Omental fat pad (tissue), 3 donors: ENCODE measurements at regions not wholly inside any gene's neighbourhood (a gene's known extent, or its start where the extent isn't known, plus 50 kb on each side); places are given as distances from the start of the nearest gene placed in this dataset.

Source experiments
- ATAC-seq: fragments of 150-250 bp; one replicate; pipeline ENCODE4 v1.9.1; 2016; ENCODE audit warnings: mild to moderate bottlenecking, moderate library complexity; ENCODE audit not compliant: low FRiP score
- DNase-seq: peaks from one replicate; pipeline ENCODE4 v3.0.0-alpha.2; 2019; ENCODE audit warnings: low spot score
- TF ChIP-seq, protein P1 (sequence below), 3 donors: fragments of 450-650 bp; IDR thresholded peaks; one replicate each; pipeline ENCODE4 v1.5.1; 2016 to 2017; ENCODE audit warnings: antibody characterized with exemption in 3 of 3, mild to moderate bottlenecking in 3 of 3, moderate library complexity in 2 of 3

DNA sequence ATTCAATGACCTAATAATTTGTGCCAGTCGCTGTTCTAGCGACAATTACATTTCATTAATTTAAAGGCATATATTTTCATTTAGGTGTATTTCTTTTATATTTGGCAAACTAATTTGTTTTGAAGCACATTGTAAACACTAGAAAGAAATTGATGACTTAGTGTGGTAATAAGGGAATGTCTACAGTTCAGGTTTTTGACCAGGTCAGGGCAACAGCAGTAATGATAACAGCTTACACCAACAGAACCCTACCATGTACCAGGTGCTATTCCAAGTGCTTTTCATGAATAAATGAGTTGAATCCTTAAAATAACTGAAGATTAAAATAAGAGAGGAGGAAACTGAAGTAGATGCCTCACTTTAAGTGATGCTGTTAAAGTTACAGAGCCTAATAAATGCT lies 85.4 kb upstream of the SLC38A2 start:
- TF ChIP-seq, protein P1, sequence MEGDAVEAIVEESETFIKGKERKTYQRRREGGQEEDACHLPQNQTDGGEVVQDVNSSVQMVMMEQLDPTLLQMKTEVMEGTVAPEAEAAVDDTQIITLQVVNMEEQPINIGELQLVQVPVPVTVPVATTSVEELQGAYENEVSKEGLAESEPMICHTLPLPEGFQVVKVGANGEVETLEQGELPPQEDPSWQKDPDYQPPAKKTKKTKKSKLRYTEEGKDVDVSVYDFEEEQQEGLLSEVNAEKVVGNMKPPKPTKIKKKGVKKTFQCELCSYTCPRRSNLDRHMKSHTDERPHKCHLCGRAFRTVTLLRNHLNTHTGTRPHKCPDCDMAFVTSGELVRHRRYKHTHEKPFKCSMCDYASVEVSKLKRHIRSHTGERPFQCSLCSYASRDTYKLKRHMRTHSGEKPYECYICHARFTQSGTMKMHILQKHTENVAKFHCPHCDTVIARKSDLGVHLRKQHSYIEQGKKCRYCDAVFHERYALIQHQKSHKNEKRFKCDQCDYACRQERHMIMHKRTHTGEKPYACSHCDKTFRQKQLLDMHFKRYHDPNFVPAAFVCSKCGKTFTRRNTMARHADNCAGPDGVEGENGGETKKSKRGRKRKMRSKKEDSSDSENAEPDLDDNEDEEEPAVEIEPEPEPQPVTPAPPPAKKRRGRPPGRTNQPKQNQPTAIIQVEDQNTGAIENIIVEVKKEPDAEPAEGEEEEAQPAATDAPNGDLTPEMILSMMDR (IDR thresholded peaks at IDR 0.05), result no peak
- DNase-seq (no peak), ATAC-seq (no peak)

DNA sequence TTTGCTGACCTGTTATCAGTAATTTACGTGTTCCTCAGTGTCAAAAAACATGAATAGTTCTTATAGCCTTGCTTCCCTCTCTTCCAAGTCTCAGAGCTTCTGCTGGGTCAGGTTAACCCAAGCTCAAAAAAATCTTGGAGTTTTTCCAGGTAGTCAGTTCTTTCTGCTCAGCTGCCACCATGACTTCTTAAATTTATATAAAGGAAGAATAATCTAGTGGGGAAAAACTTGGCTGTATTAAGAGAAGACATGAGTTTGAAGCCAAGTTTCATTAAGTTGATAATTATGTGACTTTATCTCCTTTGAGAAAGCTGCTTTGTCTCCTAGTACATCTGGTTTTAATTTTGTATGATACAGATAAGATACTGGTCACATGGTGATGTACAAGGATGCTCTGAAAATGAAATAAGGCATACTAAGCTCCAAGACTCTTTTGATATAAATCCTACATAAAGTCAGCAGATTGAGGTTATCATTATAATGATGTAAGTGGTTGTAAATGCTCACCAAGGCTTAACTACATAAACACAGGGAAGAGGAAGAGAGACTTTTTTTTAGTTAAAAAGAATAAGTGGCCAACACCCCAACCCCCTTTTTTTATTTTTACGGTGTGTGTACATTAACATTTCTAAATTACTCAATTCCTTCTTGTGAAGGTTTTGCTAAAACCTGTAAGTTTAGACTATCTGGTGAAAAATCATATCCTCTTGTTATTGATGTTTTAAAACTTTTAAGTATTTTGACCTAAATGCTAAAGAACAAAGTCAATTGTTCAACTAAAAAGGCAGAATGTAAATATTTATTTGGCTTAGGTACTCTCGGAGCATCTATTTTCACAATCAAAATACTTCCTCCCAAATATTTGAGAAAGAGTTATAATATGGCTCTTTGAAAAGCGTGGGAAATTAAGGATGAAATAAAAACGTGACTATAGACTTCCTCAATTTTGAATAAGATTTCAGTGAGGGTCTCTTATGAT lies 84.1 kb upstream of the SLC38A2 start:
- DNase-seq, result no peak
- TF ChIP-seq, protein P1 (IDR thresholded peaks at IDR 0.05), result no peak
- peak; percentile 60 for ATAC-seq

DNA sequence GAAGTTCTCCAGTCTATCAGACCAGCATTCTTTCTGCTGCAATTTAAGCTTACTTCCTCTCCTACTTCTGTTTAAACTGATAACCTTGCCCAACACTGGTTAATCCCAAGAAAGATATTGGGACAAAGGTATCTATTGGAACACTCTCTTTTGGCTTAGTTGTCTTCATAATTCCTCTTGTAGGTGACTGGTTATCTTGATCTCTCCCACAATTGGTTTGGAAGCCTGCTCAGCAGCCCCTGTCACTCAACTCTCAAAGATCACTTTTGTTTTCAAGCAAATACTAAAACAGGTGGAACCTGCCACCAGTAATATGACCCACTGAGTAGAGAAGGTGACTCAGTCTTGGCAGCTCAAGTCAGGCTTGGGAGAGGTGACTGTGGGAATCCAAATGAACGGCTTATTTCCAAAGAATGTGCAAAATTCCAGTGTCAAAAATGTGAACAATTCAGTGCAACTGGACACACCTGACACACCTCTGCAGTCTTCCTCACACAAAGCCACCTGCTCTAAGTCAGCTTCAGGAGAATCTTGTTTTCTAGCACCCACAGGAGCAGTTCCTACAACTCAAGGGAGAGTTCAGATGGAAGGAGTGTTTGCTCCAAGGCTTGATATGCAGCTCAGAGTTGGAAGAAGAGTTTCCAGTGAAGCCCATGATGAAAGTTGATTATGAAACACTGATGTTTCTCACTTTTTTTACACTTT lies 83.2 kb upstream of the SLC38A2 start:
- no peak for DNase-seq
- TF ChIP-seq, protein P1 (IDR thresholded peaks at IDR 0.05), result no peak
- ATAC-seq, result peak; percentile 45

DNA sequence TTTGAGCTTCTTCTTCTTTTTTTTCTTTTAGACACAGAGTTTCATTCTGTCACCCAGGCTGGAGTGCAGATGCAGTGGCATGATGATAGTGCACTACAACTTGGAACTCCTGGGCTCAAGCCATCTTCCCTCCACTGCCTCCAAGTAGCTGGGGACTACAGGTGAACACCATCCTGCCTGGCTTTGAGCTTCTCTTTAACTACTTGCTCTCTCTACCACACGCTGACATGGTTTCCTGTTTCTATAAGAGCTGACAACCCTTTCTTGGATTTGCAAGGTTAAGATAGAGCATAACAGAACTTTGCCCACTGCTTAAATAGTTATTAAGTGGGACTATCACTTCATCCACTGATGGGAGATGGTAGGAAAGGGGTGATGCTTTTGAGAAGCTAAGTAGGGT lies 82.4 kb upstream of the SLC38A2 start:
- no peak for DNase-seq
- ATAC-seq, result no peak
- TF ChIP-seq, protein P1 (IDR thresholded peaks at IDR 0.05), result no peak

DNA sequence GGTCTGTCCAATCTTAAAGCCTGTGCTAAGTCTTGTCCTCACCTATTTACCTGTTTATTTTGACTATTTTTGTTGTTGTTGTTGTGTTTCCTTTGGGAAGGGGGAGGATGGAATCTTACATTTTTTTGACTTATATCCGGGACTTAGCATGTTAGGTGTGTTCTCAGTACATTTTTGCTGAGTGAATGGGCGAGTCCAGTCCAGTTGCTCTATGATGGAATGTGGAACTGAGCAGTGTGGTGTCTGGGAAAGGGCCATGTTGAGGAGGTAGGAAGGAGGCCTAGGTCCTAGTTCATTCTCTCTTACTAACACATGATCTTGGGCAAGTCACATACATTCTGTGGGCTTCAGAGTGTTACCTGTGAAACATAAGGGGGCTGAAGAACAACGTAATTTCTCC lies 80.9 kb upstream of the SLC38A2 start:
- TF ChIP-seq, protein P1 (IDR thresholded peaks at IDR 0.05), result no peak
- no peak for ATAC-seq
- no peak for DNase-seq

DNA sequence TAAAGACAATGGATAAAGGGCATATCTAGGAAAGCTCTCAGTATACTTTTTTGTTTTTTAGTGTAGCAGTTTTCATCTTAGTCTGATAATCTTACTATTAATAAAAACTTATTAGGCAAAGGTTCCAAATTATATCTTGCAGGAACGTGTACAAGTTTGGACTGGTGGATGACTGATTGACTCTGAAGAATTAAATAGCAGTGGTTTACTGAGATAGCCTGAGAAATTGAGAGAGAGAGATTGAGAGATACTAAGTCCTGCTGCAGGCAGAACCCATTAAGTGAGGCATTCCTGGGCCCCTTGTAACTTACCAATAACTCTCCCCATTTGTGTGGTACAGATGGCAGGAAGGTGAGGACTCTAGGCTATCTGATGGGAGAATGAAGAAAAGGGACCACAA lies 80.2 kb upstream of the SLC38A2 start:
- TF ChIP-seq, protein P1 (IDR thresholded peaks at IDR 0.05), result no peak
- ATAC-seq (no peak), DNase-seq (no peak)
